Cortex of kidney (tissue), 1 donor: ENCODE measurements at regions not wholly inside any gene's neighbourhood (a gene's known extent, or its start where the extent isn't known, plus 50 kb on each side); places are given as distances from the start of the nearest gene placed in this dataset.

Source experiments
- DNase-seq: peaks from one replicate; lab custom pipeline; 2025; lab: John Stamatoyannopoulos, UW

- DNase-seq: no peak
Observed at GRCh38 chr12:126855768-126856167, 1411.2 kb upstream of the TMEM132C start.

GRCh38 chr12:126856958-126857357 lies 1410.0 kb upstream of the TMEM132C start:
- no peak for DNase-seq

- no peak for DNase-seq
Observed at GRCh38 chr12:126858560-126858959, 1408.4 kb upstream of the TMEM132C start.

DNA sequence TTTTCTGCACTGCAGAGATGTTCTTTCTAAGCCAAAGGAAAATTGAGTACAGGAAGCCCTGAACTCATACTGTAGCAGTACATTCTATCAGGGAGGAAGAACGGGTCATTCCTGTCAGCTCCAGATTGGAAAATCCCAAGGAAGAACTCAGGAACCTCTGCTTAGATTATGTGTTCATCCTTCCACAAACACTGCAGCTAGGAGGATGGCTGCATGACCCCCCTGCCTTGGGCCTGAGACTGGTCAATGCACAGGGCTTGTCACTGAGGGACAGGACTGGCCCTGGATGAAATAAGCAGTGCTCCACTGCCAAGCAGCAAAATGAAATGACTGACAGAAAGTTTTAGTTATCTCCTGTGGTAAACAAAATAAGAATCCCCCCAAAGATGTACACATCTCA lies 1406.8 kb upstream of the TMEM132C start:
- no peak for DNase-seq

DNA sequence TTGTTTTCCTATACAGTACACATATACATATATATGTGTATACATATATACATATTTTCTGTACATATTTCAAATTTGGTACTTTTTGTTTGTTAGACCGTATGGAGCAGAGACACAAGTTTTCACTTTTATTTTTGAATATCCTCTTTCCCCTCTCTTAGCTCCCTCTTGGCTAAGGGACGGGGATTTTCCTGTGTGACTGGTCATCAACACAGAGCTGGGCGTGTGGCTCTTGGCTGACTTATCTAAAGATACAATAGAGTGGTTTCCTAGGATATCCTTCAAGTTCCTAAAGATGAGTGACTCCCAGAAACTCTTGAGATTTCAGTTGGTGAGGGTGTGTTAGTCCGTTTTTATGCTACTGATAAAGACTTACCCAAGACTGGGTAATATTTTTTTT lies 1404.5 kb upstream of the TMEM132C start:
- DNase-seq: no peak

- DNase-seq: no peak
Observed at GRCh38 chr12:126869644-126870043, 1397.3 kb upstream of the TMEM132C start.

GRCh38 chr12:126873701-126874100 lies 1393.3 kb upstream of the TMEM132C start:
- no peak for DNase-seq

- no peak for DNase-seq
Observed at GRCh38 chr12:126874427-126875026, 1392.4 kb upstream of the TMEM132C start.

GRCh38 chr12:126879842-126880241 lies 1387.1 kb upstream of the TMEM132C start:
- no peak for DNase-seq

GRCh38 chr12:126883697-126884096 lies 1383.3 kb upstream of the TMEM132C start:
- no peak for DNase-seq

DNA sequence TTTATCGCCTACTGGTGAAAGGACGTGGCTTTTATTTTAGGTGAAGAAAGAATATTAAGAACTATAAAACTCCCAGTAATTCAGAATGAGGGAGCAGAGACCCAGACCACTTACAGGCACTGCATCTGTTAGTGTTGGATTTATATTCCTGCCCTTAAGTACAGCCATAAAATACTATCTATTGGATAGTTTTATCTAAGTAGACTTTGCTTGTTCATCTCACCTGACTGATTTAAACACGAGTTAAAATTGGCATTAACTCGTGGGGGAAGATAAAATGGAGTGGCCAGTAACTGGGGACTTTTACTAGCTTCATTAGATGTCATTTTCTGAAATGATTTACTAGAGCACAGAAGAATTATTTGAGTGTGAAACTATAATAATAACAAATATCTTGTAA lies 1377.5 kb upstream of the TMEM132C start:
- DNase-seq: no peak

DNA sequence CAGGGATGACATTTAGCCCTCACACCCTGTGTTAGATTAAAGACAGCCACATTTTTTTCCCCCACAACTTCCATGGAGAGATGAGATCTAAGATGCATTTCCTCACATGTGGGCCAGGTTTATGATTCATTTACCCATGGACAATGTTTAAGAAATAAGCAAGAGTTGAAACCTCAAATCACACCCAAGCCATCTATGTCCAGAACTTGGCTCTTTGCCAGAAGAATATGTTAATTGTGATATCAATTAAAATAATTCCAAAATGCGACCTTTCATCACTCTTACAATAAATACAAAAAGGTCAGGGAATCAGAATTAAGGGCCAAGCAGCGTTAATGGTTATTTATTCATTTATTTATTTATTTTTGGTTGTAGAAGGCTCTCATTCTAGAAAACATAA lies 1376.9 kb upstream of the TMEM132C start:
- DNase-seq: no peak

GRCh38 chr12:126891789-126892188 lies 1375.2 kb upstream of the TMEM132C start:
- no peak for DNase-seq

- DNase-seq: no peak
Observed at GRCh38 chr12:126895951-126896913, 1370.7 kb upstream of the TMEM132C start.

GRCh38 chr12:126897102-126897501 lies 1369.9 kb upstream of the TMEM132C start:
- DNase-seq: no peak

- no peak for DNase-seq
Observed at GRCh38 chr12:126897778-126898177, 1369.2 kb upstream of the TMEM132C start.

DNA sequence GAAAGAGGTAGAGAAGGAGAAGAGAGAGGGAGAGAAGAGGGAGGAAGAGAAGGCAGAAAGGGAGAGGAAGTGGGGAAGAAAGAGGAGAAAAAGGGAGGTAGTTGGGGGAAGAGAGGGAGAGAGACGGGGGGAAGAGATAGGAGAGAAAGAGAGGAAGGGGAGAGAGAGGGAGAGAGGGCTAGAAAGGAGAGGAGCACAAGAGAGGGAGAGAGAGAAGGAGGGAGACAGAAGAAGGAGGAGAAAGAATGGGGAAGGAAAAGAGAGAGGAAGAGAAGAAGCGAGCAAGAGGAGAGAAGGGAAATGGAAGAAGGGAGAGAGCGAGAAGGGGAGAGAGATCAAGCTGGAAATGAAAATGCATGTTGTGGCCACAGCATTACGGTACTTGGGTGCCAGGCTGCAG lies 1368.4 kb upstream of the TMEM132C start:
- DNase-seq: no peak

DNA sequence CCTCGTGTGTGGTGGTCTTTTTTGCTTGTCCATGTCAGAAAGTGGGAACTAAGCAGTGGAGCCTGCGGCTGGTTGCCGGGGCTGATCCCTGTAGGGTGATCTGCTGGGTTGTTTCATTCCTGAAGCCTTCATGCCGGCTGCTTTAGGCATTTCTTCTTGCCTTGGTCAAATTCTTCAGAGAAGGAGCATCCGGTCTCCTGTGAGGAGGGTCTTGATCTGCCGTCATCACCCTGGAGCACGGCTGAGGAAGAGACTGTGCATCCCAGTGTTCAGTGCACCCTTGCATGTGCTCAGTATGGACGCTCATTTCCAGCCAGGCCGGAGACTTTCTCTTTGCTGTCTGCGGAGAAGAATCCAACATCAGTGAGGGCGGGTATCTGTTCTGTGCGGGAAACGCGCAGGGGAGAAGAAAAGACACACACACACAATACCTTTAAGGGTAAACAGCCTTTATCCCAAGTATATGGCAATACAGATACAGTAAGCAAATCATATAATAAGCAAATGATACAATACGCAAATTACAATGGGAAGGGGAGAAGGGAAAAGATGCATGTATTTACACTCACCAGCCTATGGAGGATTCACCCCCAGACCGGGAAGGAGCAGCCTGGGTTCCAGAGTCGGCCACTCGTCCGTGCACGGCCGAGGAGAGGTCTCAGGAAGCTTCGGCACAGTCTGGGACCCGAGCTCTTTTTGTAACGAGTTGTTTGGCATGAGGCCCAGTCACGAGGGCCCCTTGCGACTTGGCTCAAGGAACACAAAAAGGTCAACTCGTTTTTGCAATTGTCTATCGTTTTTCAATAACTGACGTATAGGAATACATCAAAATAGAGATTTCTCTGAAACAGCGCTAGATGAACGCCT lies 1366.8 kb upstream of the TMEM132C start:
- no peak for DNase-seq

DNA sequence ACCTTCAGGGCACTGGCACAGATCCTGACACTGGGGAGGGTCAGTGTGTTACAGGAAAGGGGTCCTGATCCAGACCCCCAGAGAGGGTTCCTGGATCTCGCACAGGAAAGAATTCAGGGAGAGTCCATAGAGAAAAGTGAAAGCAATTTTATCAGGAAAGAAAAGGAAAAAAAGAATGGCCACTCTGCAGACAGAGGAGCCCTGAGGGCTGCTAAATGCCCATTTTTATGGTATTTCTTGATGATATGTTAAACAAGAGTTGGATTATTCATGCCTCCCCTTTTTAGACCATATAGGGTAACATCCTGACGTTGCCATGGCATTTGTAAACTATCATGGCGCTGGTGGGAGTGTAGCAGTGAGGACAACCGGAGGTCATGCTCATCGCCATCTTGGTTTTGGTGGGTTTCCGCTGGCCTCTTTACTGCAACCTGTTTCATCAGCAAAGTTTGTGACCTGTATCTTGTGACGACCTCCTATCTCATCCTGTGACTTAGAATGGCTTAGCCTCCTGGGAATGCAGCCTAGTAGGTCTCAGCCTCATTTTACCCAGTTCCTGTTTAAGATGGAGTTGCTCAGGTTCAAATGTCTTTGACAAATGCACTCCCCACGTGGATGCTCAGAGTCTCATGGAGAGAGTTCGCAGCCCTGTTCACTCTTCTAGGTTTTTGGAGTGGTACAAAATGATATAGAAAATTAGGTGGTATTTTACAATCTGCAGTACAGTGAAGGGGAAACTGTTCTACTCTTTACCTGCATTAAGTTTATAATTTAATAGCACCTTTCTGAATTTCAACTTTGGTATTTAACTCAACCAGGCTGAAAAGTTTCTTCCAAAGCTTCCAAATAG lies 1363.7 kb upstream of the TMEM132C start:
- DNase-seq: no peak

GRCh38 chr12:126905752-126906151 lies 1361.2 kb upstream of the TMEM132C start:
- no peak for DNase-seq
